Stimulated activated naive CD8-positive, alpha-beta T cell treated with anti-CD3 and anti-CD28 coated beads, Interleukin-15, amount 100 ng/mL, for 72 hours (primary cell): ENCODE measurements at regions not wholly inside any gene's neighbourhood (a gene's known extent, or its start where the extent isn't known, plus 50 kb on each side); places are given as distances from the start of the nearest gene placed in this dataset.

Experiments used
- ATAC-seq: fragments of 150-1000 bp; cut with Tn5 transposase; 2 replicates; pipeline ENCODE4 v1.10.0; 2021; ENCODE audit warnings: mild to moderate bottlenecking, moderate library complexity
- DNase-seq, 2 donors: peaks; one replicate each; pipeline ENCODE4 v3.0.0; 2021 to 2022
- H3K27ac Mint-ChIP-seq, 2 donors: one replicate each; pipeline ENCODE4 v1.8.0; 2022; ENCODE audit warnings: mild to moderate bottlenecking in 2 of 2, mixed read lengths in 2 of 2, moderate library complexity in 2 of 2
- H3K27me3 Mint-ChIP-seq: one replicate; pipeline ENCODE4 v1.8.0; 2022; ENCODE audit warnings: mixed read lengths
- H3K4me1 Mint-ChIP-seq: one replicate; pipeline ENCODE4 v1.8.0; 2022; ENCODE audit warnings: mild to moderate bottlenecking, mixed read lengths
- H3K4me3 Mint-ChIP-seq, 2 donors: one replicate each; pipeline ENCODE4 v1.8.0; 2022; ENCODE audit warnings: mild to moderate bottlenecking in 2 of 2, mixed read lengths in 2 of 2, moderate library complexity in 1 of 2
- H3K9me3 Mint-ChIP-seq, 2 donors: one replicate each; pipeline ENCODE4 v1.8.0; 2022; ENCODE audit warnings: mixed read lengths in 2 of 2

DNA sequence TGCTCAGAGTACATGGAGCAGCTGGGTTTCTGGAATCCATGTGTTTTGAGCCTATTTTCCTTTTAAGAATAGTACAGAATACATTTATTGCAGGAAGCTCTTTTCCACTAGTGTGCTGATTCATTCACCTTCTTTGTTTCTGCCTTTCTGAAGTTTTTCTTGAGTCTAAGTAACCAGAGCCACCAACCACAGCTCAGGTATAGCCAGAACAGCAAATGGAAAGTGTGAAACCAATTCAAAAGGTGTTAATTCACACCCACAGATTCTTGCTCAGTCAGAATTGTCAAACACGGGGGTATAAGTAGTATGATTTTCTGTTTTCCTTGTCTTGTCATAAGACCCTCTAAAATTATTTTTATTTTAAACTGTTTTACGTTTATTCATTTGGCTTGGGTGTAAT, 75.9 kb upstream of the DYNAP start:
- Mint-ChIP-seq H3K27me3 (no peaks in the 10 kb centered on the region), H3K9me3 (no peaks in the 10 kb centered on the region), H3K4me3 (no peak overlapping the region), H3K4me1 (no peaks in the 10 kb centered on the region), H3K27ac (no peak overlapping the region)
- no peak for ATAC-seq
- DNase-seq, result no peak

DNA sequence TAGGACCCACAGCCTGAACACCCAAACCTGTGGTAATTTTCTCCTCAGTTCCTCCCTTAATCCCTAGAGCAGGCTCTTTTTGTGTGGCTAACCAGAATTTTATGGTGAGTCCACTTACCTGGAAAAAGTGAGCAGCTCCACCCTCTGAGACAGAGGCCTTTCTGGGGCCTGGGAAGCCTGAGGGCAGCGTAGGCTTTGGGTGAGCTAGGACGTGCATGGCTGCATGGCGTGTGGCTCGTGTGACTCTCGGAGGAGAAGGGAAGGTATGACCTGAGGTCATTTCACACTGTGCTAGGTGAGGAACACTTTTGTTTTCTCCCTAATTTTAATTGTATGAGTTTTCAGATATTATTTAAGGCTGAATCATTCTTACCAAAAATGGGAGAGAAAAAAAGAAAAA, 73.5 kb upstream of the DYNAP start:
- Mint-ChIP-seq H3K4me1 (no peaks in the 10 kb centered on the region), H3K27ac (no peak overlapping the region), H3K4me3 (no peak overlapping the region), H3K27me3 (no peaks in the 10 kb centered on the region), H3K9me3 (no peaks in the 10 kb centered on the region)
- DNase-seq, result no peak
- ATAC-seq, result no peak

DNA sequence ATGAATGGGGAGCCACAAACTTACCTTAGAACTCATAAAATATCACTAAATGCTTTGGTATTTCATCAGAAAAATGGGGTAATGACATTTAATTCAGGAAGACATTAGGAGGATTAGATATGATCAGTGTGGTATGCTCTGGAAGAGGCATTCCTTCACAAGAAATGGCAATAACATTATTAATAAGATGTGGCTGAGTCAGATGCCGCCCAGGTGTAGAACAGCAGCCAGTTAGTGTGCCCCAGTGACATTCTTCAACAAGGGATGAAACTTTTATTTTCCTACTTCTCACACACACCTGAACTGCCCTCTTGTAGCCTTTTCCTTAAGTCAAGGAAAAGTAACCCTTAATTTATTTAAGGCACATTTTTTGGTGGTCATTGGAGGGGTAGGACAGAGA, 69.2 kb upstream of the DYNAP start:
- Mint-ChIP-seq H3K27ac (no peak overlapping the region), H3K4me3 (no peak overlapping the region), H3K4me1 (no peaks in the 10 kb centered on the region), H3K9me3 (no peaks in the 10 kb centered on the region), H3K27me3 (peaks cover 10% of the 10 kb centered on the region)
- DNase-seq (no peak), ATAC-seq (no peak)

DNA sequence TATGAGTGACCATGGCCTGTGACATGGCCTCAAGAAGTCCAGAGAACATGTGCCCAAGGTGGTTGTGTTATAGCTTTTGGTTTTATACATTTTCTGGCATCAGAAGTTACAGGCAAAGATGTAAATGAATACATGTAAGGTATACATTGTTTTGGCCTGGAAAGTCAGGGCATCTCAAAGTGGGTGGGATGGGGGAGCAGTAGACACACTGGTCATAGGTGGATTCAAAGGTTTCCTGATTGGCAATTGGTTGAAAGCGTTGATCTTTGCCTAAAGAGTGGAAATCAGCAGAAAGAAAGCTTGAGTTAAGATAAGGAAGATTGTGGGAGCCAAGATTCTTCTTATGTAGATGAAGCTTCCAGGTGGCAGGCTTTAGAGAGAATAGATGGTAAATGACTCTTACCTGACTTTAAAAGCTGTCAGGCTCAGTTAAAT, 62.1 kb upstream of the DYNAP start:
- peaks cover 0 to 4% of the 10 kb centered on the region in 2 donors for H3K9me3 Mint-ChIP-seq
- H3K27me3 Mint-ChIP-seq, result peaks cover 8% of the 10 kb centered on the region
- H3K27ac Mint-ChIP-seq, result no peak overlapping the region
- no peak for ATAC-seq
- DNase-seq, result no peak
- H3K4me1 Mint-ChIP-seq, result no peaks in the 10 kb centered on the region
- H3K4me3 Mint-ChIP-seq, result no peak overlapping the region

DNA sequence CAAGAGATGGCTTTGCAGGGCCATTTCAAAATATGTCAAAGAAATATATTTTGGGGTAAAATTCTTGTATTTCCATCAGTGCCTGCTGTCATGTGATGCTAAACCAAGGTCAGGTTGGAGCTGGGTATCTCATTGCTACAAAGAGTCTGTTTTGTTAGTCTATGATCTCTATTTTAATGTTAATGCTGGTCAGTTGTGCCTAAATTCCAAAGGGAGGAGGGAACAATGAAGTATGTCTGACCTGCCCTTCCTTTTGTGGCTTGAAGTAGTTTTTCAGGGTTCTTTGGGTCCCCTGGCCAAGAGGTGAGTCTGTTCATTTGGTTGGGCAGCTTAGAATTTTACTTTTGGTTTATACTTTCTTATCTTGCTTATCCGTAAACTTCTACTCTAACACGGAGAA, 61.6 kb upstream of the DYNAP start:
- Mint-ChIP-seq H3K27me3 (peaks cover 3% of the 10 kb centered on the region), H3K9me3 (peaks cover 0 to 4% of the 10 kb centered on the region in 2 donors), H3K4me3 (no peak overlapping the region), H3K27ac (no peak overlapping the region), H3K4me1 (no peaks in the 10 kb centered on the region)
- ATAC-seq (no peak), DNase-seq (no peak)

DNA sequence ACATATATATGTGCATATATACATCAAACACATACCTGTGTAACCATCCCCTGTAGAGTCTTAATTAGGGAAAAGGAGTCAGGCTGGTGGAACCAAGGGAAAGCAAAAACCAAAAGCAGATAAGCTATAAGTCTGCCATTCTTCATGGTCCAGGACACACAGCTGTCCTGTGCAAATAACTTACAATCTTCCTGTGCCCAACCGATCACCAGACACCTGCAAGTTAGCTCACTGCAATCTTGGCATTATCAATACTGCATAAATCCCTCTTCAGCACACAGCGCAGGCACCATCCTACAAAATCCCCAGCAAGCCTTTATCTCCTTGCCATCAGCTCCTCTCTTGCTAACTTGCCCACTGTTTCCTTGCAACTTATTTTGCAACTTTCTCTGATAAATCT, 60.8 kb upstream of the DYNAP start:
- Mint-ChIP-seq H3K9me3 (peaks cover 0 to 4% of the 10 kb centered on the region in 2 donors), H3K27ac (no peak overlapping the region), H3K4me1 (no peaks in the 10 kb centered on the region), H3K4me3 (no peak overlapping the region), H3K27me3 (no peaks in the 10 kb centered on the region)
- no peak for ATAC-seq
- DNase-seq, result no peak

DNA sequence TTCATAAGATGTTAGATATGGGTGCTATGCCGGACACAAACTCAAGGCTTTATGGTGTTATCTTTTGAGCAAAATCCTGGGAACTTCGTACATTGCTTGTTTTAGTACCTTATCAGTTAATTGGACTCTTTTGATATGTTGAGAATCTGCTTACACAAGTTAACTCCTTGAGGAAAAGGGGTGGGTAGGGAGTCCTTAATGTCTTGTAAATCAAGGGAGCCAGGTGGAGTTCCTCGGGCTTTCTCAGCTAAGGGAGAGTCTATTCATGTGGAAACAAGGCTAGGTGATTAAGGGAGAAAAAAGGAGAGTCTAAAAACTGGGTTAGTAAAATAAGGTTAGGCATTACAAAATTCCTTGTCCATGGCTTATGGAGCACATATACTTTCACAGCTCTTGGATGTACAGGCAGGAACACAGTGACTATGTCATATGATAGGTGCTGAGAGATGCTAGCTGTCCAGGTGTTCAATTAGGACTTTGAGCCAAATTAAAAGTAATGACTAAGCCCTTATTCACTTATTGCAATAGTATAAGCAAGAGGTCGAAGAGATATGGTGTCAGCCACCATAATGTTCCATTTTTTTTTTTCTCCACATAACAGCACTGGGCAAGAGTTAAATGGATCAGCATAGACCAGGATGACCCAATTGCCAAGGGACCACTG, 59.5 kb upstream of the DYNAP start:
- no peak overlapping the region for H3K27ac Mint-ChIP-seq
- H3K4me1 Mint-ChIP-seq, result no peaks in the 10 kb centered on the region
- H3K27me3 Mint-ChIP-seq, result no peaks in the 10 kb centered on the region
- H3K4me3 Mint-ChIP-seq, result no peak overlapping the region
- DNase-seq, result no peak
- ATAC-seq, result no peak
- peaks cover 0 to 4% of the 10 kb centered on the region in 2 donors for H3K9me3 Mint-ChIP-seq

DNA sequence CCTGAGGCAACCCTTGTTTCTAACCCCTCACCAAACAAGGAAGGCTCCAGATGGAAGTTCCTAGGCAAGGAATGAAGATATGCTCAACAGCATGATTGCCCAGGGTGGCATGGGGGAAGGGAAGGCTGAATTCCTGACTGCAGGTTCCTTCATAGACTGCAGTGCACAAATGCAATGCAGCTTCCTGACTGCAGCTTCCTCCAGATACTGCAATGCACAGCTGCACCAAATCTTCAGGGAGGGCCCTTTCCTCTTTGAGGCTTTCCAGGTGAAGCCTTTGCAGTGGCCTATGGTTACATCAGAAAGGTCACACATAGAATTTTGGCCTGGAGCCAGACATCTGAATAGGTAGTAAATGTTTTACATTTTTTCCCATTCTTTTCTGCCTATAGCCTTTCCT, 58.8 kb upstream of the DYNAP start:
- DNase-seq (no peak), ATAC-seq (no peak)
- H3K4me3 Mint-ChIP-seq, result no peak overlapping the region
- no peaks in the 10 kb centered on the region for H3K27me3 Mint-ChIP-seq
- H3K27ac Mint-ChIP-seq, result no peak overlapping the region
- H3K9me3 Mint-ChIP-seq, result peaks cover 0 to 4% of the 10 kb centered on the region in 2 donors
- H3K4me1 Mint-ChIP-seq, result no peaks in the 10 kb centered on the region

DNA sequence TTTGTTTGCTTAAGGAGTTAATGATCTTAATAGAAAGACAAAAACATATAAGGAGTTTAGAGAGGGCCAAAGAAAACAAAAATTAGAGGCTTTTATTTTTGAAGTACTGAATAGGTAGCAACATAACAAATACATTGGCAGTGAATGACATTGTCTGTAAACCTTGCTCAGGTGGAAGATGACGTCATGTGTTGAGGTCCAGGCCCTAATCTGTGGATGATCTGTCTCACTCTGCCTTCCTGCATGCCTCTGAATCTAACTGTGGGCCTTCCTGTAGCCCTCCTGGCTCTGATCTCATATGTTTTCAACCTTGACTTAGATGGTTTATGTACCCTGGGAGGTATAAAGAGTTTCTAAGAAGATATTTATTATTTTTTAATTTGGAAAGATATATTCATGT, 58.1 kb upstream of the DYNAP start:
- H3K27me3 Mint-ChIP-seq, result no peaks in the 10 kb centered on the region
- no peak for DNase-seq

More for the DNA sequence above, 58.1 kb upstream of the DYNAP start:
- no peak overlapping the region for H3K27ac Mint-ChIP-seq
- no peak for ATAC-seq
- H3K9me3 Mint-ChIP-seq, result peaks cover 0 to 4% of the 10 kb centered on the region in 2 donors
- no peaks in the 10 kb centered on the region for H3K4me1 Mint-ChIP-seq
- H3K4me3 Mint-ChIP-seq, result no peak overlapping the region
